ENCODE measurements at regions not wholly inside any gene's neighbourhood (a gene's known extent, or its start where the extent isn't known, plus 50 kb on each side); places are given as distances from the start of the nearest gene placed in this dataset.

DNA sequence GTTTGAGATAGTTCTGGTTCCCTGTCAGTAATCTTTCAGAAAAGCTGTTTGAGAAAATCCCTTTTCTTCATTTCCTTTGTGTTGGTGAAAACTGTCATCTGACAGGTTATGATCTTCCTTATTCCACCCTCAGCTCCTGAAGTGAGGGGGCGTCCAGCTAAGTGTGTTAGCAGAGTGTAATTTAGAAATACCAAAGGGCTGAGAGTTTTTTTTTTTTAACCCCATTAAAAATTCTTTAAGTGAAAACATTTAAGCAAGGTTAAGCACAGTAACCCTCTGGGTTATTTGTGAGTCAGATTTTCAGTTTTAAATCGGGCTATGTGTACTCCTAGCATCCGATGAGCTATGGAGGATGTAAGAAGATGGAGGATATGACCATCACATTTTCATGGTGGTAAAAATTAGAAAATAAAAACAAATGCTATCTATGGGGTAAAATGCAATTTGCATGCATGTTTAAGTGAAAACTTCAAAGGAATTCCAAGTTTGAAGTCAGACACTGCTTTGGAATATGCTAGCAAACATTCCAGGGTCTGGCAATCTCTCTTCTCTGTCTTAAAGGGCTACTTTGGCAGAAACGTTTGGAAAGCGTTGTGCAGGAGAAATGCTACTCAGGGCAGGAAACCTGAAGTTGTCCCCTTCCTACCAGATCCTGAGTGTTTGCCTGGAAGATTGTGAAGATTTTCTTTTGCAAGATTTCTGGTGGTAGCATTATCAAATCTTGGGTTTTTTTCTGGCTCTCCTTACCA, 197.0 kb upstream of the PRICKLE1 start:
- intact Hi-C loops (cut with DNase I), result no loop called here
- H3K27ac ChIP-seq, result no peak overlapping the region
- H3K9me3 ChIP-seq, result no peaks in the 10 kb centered on the region
- no peaks in the 10 kb centered on the region for H3K36me3 ChIP-seq
- DNase-seq (ENCODE audit: extremely low spot score in 2 of 2), result no peak
- H3K4me3 ChIP-seq, result no peak overlapping the region
- H3K4me1 ChIP-seq, result no peaks in the 10 kb centered on the region
- no peaks in the 10 kb centered on the region for H3K27me3 ChIP-seq
- no peak for TF ChIP-seq POLR2A (IDR thresholded peaks at IDR 0.05)
- TF ChIP-seq POLR2AphosphoS5 (IDR thresholded peaks at IDR 0.05; ENCODE audit: insufficient read depth in 1 of 2, low read depth in 1 of 2), result no peak
- TF ChIP-seq, protein P1, sequence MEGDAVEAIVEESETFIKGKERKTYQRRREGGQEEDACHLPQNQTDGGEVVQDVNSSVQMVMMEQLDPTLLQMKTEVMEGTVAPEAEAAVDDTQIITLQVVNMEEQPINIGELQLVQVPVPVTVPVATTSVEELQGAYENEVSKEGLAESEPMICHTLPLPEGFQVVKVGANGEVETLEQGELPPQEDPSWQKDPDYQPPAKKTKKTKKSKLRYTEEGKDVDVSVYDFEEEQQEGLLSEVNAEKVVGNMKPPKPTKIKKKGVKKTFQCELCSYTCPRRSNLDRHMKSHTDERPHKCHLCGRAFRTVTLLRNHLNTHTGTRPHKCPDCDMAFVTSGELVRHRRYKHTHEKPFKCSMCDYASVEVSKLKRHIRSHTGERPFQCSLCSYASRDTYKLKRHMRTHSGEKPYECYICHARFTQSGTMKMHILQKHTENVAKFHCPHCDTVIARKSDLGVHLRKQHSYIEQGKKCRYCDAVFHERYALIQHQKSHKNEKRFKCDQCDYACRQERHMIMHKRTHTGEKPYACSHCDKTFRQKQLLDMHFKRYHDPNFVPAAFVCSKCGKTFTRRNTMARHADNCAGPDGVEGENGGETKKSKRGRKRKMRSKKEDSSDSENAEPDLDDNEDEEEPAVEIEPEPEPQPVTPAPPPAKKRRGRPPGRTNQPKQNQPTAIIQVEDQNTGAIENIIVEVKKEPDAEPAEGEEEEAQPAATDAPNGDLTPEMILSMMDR (IDR thresholded peaks at IDR 0.05), result no peak

DNA sequence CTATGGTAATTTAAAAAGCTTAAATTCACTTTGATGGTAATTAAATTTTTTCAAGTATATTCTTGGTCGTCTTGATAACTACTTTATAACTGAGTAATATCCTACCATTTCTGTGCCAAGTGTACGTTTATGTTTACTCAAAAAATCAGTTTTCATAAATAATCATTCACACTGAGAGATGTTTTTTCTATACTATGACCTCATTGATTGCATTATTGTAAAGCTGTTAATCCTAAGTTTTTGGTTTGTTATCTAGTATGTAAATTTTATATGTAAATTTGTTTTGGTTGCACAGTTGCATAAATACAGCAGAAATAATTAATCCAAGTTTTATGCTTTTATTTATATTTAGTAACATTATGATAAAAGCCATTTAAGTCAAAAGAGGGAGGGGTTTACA, 196.4 kb upstream of the PRICKLE1 start:
- Histone ChIP-seq H3K36me3 (no peaks in the 10 kb centered on the region), H3K4me1 (no peaks in the 10 kb centered on the region), H3K9me3 (no peaks in the 10 kb centered on the region), H3K27ac (no peak overlapping the region), H3K4me3 (no peak overlapping the region), H3K27me3 (no peaks in the 10 kb centered on the region)
- no peak for DNase-seq (ENCODE audit: extremely low spot score in 2 of 2)
- intact Hi-C loops (cut with DNase I), result no loop called here
- no peak for TF ChIP-seq POLR2AphosphoS5 (IDR thresholded peaks at IDR 0.05; ENCODE audit: insufficient read depth in 1 of 2, low read depth in 1 of 2)
- TF ChIP-seq, protein P1 (IDR thresholded peaks at IDR 0.05), result no peak
- TF ChIP-seq POLR2A (IDR thresholded peaks at IDR 0.05), result no peak

DNA sequence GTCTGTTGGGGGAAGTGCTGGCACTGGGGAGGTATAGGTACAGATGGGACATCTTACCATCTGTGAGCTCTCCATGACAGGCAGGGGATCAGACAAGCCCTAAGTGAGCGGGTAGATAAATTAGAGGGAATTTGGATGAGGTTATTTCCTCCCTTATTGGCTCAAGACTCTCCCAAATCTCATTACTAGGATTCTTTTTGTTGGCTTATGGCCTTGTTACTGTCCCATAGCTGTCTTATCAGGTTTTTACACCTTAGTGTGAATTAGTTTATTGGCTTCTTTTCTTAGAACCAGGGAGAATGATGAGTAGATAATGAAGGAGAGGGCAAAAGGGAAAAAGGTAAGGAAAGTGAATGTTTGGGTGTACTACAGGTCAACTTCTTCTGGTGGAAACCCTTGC, 191.1 kb upstream of the PRICKLE1 start:
- Histone ChIP-seq H3K4me3 (no peak overlapping the region), H3K36me3 (no peaks in the 10 kb centered on the region), H3K27ac (no peak overlapping the region), H3K4me1 (peaks cover 9% of the 10 kb centered on the region), H3K9me3 (no peaks in the 10 kb centered on the region), H3K27me3 (no peaks in the 10 kb centered on the region)
- intact Hi-C loops (cut with DNase I), result no loop called here
- no peak for DNase-seq (ENCODE audit: extremely low spot score in 2 of 2)
- no peak for TF ChIP-seq POLR2A (IDR thresholded peaks at IDR 0.05)
- TF ChIP-seq, protein P1 (IDR thresholded peaks at IDR 0.05), result no peak
- no peak for TF ChIP-seq POLR2AphosphoS5 (IDR thresholded peaks at IDR 0.05; ENCODE audit: insufficient read depth in 1 of 2, low read depth in 1 of 2)

DNA sequence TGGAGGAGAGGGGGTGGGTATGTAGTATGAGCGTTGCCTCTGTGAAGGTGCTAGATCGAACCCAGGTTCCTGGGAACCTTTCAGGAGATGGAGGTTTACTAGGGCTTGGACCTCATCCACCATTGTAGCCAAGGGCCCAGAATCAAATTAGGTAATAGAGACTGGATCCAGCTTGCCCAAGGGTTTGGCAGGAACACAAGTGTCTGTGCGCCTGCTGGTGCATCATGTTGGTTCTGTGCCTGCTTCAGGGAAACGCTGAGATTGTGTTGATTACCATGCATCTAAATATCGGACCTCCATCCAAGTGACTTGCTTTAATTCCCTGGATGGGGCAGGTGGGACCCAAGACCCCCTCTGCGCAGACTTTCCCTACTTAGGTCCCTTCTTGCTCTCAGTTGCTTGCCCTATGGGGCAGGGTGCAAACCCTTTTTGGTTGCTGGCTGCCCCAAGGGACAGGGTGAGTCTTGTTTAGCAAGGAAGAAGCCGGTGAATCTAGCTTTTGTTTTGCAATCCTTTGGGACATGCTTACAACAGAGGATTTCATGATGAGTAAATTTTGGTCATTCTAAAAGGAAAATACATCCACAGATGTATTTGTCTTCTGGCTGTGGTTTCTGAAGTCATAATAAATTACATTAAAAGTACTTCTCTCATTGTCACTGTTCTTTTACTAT, 189.8 kb upstream of the PRICKLE1 start:
- Histone ChIP-seq H3K27ac (no peak overlapping the region), H3K9me3 (no peaks in the 10 kb centered on the region), H3K4me1 (peaks cover 9% of the 10 kb centered on the region), H3K27me3 (no peaks in the 10 kb centered on the region), H3K4me3 (no peak overlapping the region), H3K36me3 (no peaks in the 10 kb centered on the region)
- TF ChIP-seq, protein P1 (IDR thresholded peaks at IDR 0.05), result no peak
- no peak for TF ChIP-seq POLR2A (IDR thresholded peaks at IDR 0.05)
- TF ChIP-seq POLR2AphosphoS5 (IDR thresholded peaks at IDR 0.05; ENCODE audit: insufficient read depth in 1 of 2, low read depth in 1 of 2), result peak in 1 of 2 donors; percentile 59
- DNase-seq (ENCODE audit: extremely low spot score in 2 of 2), result no peak
- intact Hi-C loops (cut with DNase I), result no loop called here

DNA sequence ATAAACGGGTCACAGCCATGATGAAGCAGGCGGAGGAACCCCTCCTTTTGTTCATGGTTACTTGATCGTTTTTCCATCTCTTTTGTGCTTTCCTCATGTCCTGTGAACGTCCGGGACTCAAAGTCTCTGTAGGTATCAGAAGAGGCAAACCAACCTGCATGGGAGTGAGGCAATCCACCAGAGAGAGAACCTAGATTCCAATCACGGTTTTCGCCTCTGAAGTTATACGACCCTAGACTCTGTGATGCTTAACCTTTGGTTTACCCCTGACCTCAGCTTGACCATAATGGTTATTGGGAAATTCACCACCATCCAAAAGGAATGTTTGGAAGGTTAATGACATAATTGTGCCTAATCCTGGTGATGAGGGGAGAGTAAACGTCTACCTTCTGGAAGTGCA, 186.8 kb upstream of the PRICKLE1 start:
- intact Hi-C loops (cut with DNase I), result no loop called here
- TF ChIP-seq, protein P1 (IDR thresholded peaks at IDR 0.05), result no peak
- TF ChIP-seq POLR2AphosphoS5 (IDR thresholded peaks at IDR 0.05; ENCODE audit: insufficient read depth in 1 of 2, low read depth in 1 of 2) (no peak), POLR2A (IDR thresholded peaks at IDR 0.05) (no peak)

More for the DNA sequence above, 186.8 kb upstream of the PRICKLE1 start:
- no peaks in the 10 kb centered on the region for H3K36me3 ChIP-seq
- no peak overlapping the region for H3K4me3 ChIP-seq
- DNase-seq (ENCODE audit: extremely low spot score in 2 of 2), result no peak
- H3K27ac ChIP-seq, result no peak overlapping the region
- peaks cover 9% of the 10 kb centered on the region for H3K4me1 ChIP-seq
- no peaks in the 10 kb centered on the region for H3K27me3 ChIP-seq
- H3K9me3 ChIP-seq, result no peaks in the 10 kb centered on the region

All from vagina (tissue), 2 donors.